ENCODE measurements at regions not wholly inside any gene's neighbourhood (a gene's known extent, or its start where the extent isn't known, plus 50 kb on each side); places are given as distances from the start of the nearest gene placed in this dataset.

- H3K27ac ChIP-seq (replicated peaks in 1 of 4), result peak overlapping the region; percentile 77 to 87 (median 84)
- no peaks in the 10 kb centered on the region for H3K36me3 ChIP-seq
- H3K4me1 ChIP-seq, result peaks cover 54 to 61% (median 56%) of the 10 kb centered on the region in 4 donors
- H3K4me3 ChIP-seq, result no peak overlapping the region
- WGBS, result 100% methylated on average over 1 of the region's 1 CpG
- DNase-seq (ENCODE audit: extremely low spot score), result no peak
- intact Hi-C loops (cut with DNase I), result loop anchor here (10.0 kb wide), 2 partner anchors 82 to 168 kb away; partner anchors contain the start of gene CAV1
- H3K27me3 ChIP-seq, result no peaks in the 10 kb centered on the region
- TF ChIP-seq EP300 (IDR thresholded peaks at IDR 0.05) (no peak), CTCF (IDR thresholded peaks at IDR 0.05) (no peak), POLR2A (IDR thresholded peaks at IDR 0.05; ENCODE audit: low read depth) (no peak), POLR2AphosphoS5 (IDR thresholded peaks at IDR 0.05) (no peak)
- H3K9me3 ChIP-seq, result no peaks in the 10 kb centered on the region
These were observed 143.1 kb upstream of the CAV2 start for GRCh38 chr7:116356333-116356965.

- Histone ChIP-seq H3K36me3 (no peaks in the 10 kb centered on the region), H3K4me1 (peaks cover 54 to 61% (median 56%) of the 10 kb centered on the region in 4 donors), H3K4me3 (no peak overlapping the region), H3K27me3 (no peaks in the 10 kb centered on the region), H3K9me3 (no peaks in the 10 kb centered on the region), H3K27ac (replicated peaks in 1 of 4) (peak overlapping the region; percentile 77 to 87 (median 84))
- WGBS, result 63% methylated on average over 2 of the region's 2 CpGs
- TF ChIP-seq POLR2AphosphoS5 (IDR thresholded peaks at IDR 0.05), result no peak
- TF ChIP-seq POLR2A (IDR thresholded peaks at IDR 0.05; ENCODE audit: low read depth), result no peak
- TF ChIP-seq CTCF (IDR thresholded peaks at IDR 0.05), result no peak
- TF ChIP-seq EP300 (IDR thresholded peaks at IDR 0.05), result no peak
- no peak for DNase-seq (ENCODE audit: extremely low spot score)
- intact Hi-C loops (cut with DNase I), result loop anchor here (10.0 kb wide), 2 partner anchors 82 to 168 kb away; partner anchors contain the start of gene CAV1
These were observed 142.6 kb upstream of the CAV2 start for GRCh38 chr7:116356979-116357378.

GRCh38 chr7:116357781-116358670, 141.5 kb upstream of the CAV2 start:
- no peak for DNase-seq (ENCODE audit: extremely low spot score)
- Histone ChIP-seq H3K9me3 (no peaks in the 10 kb centered on the region), H3K36me3 (no peaks in the 10 kb centered on the region), H3K27me3 (no peaks in the 10 kb centered on the region), H3K4me3 (no peak overlapping the region), H3K27ac (replicated peaks in 1 of 4) (peak overlapping the region; percentile 45 to 87 (median 81)), H3K4me1 (peaks cover 53 to 57% (median 54%) of the 10 kb centered on the region in 4 donors)
- WGBS, result 85% methylated on average over 5 of the region's 5 CpGs
- TF ChIP-seq EP300 (IDR thresholded peaks at IDR 0.05) (no peak), CTCF (IDR thresholded peaks at IDR 0.05) (no peak), POLR2AphosphoS5 (IDR thresholded peaks at IDR 0.05) (no peak), POLR2A (IDR thresholded peaks at IDR 0.05; ENCODE audit: low read depth) (no peak)
- intact Hi-C loops (cut with DNase I), result loop anchor here (10.0 kb wide), 2 partner anchors 83 to 167 kb away; partner anchors contain the start of gene CAV1

- WGBS, result 87% methylated on average over 3 of the region's 3 CpGs
- intact Hi-C loops (cut with DNase I), result no loop called here
- no peak for TF ChIP-seq EP300 (IDR thresholded peaks at IDR 0.05)
- TF ChIP-seq POLR2AphosphoS5 (IDR thresholded peaks at IDR 0.05), result no peak
- TF ChIP-seq CTCF (IDR thresholded peaks at IDR 0.05), result no peak
- no peak for TF ChIP-seq POLR2A (IDR thresholded peaks at IDR 0.05; ENCODE audit: low read depth)
- no peaks in the 10 kb centered on the region for H3K27me3 ChIP-seq
- no peaks in the 10 kb centered on the region for H3K36me3 ChIP-seq
- peaks cover 16 to 20% (median 18%) of the 10 kb centered on the region in 4 donors for H3K4me1 ChIP-seq
- H3K4me3 ChIP-seq, result no peak overlapping the region
- no peak for DNase-seq (ENCODE audit: extremely low spot score)
- H3K9me3 ChIP-seq, result no peaks in the 10 kb centered on the region
- no peak overlapping the region for H3K27ac ChIP-seq (replicated peaks in 1 of 4)
These were observed 137.8 kb upstream of the CAV2 start for GRCh38 chr7:116361767-116362166.

Measured in esophagus muscularis mucosa (tissue), 4 donors.